Astrocyte of the cerebellum (primary cell): ENCODE measurements at regions not wholly inside any gene's neighbourhood (a gene's known extent, or its start where the extent isn't known, plus 50 kb on each side); places are given as distances from the start of the nearest gene placed in this dataset.
A peak's percentile ranks its signal among the peaks of the same experiment; 100 is the strongest.
"Not testable (repeated sequence)": the region's sequence is repeated elsewhere in the genome, so short reads cannot be mapped to it uniquely, and the experiment has no call there.

Source experiments
- DNase-seq: peaks from one replicate; pipeline ENCODE4 v3.0.0-alpha.2; 2011; ENCODE audit warnings: low read depth
- H3K4me3 ChIP-seq: 2 replicates; pipeline ENCODE4 v1.5.1; 2011; ENCODE audit warnings: mild to moderate bottlenecking, low read depth, low read length, moderate library complexity
- in situ Hi-C: cut with HindIII; loops from 2 replicates; pipeline ENCODE4 v1.10.0; 2017; ENCODE audit warnings: low sequenced_read_pairs
- TF ChIP-seq, protein P1 (sequence below): IDR thresholded peaks from 2 replicates; pipeline ENCODE4 v1.5.1; 2012; ENCODE audit warnings: low read length, low read depth, moderate library complexity, mild to moderate bottlenecking; ENCODE audit errors: missing control alignments

DNA sequence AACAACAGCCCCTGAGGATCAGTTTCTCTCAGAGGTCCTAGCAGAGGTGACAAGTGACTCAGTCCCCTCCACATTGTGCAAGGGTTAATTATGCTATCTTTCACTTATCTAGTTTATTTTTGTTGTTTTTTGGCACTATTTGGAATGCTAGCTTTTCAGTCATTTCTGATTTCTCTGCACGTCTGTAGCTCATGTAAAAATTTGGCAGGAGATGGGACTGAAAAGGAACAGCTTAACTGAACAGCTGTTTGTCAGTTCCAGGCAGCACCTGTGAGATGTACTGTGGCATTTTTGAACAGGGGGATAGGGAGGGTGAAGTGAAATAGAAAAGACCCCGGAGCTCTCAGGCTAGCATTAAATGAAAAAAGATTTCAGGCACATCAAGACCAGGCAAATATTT lies 313.5 kb downstream of the SUCLA2 start:
- in situ Hi-C loops = no loop called here
- DNase-seq = no peak
- no peak overlapping the region for H3K4me3 ChIP-seq
- TF ChIP-seq, protein P1, sequence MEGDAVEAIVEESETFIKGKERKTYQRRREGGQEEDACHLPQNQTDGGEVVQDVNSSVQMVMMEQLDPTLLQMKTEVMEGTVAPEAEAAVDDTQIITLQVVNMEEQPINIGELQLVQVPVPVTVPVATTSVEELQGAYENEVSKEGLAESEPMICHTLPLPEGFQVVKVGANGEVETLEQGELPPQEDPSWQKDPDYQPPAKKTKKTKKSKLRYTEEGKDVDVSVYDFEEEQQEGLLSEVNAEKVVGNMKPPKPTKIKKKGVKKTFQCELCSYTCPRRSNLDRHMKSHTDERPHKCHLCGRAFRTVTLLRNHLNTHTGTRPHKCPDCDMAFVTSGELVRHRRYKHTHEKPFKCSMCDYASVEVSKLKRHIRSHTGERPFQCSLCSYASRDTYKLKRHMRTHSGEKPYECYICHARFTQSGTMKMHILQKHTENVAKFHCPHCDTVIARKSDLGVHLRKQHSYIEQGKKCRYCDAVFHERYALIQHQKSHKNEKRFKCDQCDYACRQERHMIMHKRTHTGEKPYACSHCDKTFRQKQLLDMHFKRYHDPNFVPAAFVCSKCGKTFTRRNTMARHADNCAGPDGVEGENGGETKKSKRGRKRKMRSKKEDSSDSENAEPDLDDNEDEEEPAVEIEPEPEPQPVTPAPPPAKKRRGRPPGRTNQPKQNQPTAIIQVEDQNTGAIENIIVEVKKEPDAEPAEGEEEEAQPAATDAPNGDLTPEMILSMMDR = no peak

DNA sequence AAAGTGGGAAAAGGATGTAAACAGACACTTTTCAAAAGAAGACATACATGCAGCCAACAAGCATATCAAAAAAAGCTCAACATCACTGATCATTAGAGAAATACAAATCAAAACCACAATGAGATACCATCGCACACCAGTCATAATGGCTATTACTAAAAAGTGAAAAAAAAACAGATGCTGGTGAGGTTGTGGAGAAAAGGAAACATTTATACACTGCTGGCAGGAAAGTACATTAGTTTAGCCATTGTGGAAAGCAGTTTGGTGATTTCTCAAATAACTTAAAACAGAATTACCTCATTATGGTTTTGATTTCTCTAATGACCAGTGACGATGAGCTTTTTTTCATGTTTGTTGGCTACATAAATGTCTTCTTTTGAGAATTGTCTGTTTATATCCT lies 315.9 kb downstream of the SUCLA2 start:
- H3K4me3 ChIP-seq, DNase-seq, in situ Hi-C loops: not testable (repeated sequence)

DNA sequence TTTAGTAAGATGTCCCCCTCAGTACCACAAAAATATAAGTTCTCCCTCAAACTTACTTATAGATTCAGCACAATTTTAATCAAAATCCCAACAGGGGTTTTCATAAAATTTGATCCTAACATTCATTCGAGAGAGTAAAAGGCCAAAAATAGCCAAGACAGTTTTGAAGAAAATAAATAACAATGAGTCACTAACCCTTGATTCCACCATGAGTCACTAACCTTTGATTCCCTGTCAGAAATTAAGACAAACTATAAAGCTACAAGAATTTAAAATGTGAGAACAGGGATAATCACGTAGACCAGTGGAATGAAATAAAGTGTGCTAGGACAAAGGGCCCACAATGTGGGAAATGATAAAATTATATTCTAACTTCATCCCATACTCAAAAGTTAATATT lies 320.3 kb downstream of the SUCLA2 start:
- DNase-seq = peak; percentile 32
- TF ChIP-seq, protein P1 = no peak
- no peak overlapping the region for H3K4me3 ChIP-seq
- in situ Hi-C loops = no loop called here

DNA sequence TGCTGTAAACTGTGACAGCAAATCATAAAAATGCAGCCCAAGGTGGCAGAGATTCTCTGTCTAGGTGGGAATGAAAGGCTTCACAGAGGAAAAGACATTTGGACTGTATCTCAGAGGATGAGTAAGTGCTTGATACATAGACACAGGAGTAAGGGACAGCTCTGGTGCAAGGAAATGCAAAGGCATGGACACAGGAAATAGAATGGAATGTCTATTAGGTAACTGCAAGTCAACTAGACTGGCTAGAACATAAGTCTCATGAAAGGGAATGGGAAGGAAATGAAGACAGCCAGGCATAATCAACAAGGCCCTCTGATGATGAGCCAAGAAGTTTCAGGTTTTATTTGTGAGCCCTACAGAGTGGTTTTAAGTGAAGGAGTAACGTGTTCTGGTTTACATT lies 321.7 kb downstream of the SUCLA2 start:
- peak; percentile 29 for DNase-seq
- no peak overlapping the region for H3K4me3 ChIP-seq
- in situ Hi-C loops = no loop called here
- TF ChIP-seq, protein P1 = no peak

DNA sequence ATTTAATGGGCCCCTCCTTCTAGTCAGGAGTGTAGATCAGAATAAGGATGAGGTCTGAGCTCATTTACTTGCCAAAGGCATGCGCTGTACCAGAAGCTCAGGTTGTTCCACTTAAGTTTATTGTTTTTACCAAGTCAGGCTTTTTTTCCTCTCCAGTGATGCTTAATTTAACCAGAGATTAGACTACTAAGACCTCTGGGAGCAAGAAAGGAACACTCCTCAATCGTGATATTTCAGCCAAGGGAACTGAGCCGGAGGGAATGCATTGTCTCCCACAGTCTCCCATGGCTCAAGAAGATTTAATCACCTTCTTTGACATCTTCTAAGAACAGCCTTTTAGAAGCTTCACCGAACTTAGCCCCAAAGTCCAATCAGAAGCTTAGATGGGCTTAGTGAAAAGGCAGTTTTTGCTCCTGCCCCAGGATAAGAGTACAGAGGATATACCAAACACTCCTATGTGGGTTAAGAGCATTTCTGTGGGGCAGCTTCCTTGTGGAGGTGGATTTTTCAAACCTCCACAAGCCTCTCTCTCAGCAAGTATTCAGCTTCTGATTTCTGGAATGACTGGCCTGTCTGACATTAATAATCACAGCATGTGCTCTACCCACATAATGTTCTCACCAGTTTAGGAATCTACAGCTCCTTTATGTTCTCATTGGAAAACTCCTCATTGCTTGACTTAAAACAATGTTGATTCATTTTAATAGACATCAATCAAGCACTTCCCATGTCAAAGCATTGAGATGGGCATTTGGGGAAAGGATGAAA lies 322.7 kb downstream of the SUCLA2 start:
- no peak overlapping the region for H3K4me3 ChIP-seq
- in situ Hi-C loops = no loop called here
- TF ChIP-seq, protein P1 = no peak
- peak; percentile 86 for DNase-seq

DNA sequence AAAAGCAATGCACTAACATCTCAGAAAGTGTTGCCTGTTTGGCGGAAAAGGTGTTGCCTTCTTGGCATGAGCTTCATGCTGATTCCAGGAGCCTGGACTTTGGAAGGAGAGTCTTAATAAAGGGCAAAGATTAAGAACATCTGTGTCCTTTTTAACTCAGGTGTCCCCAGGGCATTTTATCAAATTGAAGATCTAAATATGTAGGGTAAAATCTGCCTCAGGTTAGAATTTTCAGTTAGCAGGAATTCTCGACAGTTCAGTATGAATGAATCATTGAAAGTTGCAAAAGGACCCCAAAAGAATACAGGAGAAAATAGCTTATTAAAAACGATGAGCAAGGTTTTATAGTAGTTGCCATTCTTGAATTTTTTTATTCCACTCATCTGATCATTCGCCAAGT lies 325.2 kb downstream of the SUCLA2 start:
- TF ChIP-seq, protein P1 = no peak
- no peak for DNase-seq
- in situ Hi-C loops = no loop called here
- H3K4me3 ChIP-seq = no peak overlapping the region

DNA sequence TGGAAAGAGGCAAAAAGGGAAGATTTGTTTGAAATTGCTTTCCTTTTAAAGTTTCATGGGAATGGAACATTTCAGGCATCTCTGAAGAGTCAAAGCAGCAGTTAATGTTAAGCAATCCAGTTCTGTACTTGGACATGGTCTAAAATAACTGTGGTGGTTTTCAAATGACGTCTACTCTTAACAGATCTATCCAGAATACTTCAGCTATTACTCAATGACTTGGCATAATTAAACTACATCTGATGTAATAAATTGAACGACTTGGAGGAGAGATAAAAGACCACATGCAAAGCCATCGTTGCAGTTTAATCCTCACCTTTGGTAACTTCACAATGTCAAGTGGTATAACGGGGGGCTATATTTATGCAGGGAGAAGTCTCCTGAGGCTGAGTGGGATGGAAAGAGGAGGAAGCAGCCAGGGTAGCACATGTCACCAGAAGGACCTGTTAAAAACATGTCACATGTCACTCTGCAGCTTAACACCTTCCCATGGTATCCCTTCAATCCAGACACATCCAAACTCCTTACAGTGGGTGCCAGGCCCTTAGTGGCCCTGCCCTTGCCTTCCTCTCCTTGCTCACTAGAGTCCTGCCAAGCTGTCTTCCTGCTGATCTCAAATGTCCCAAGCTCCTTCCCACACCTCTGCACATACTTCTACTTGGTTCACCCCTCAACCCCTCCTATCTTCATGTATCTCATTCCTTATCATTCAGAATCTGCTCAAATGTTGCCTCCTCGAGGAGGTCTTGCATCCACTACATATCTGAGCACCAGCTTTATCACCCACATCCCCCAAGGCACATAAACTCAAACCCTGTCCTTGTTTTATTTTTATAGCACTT lies 327.8 kb downstream of the SUCLA2 start:
- TF ChIP-seq, protein P1 = no peak
- in situ Hi-C loops = no loop called here
- H3K4me3 ChIP-seq = no peak overlapping the region
- DNase-seq = peak; percentile 93
